Ascending aorta (tissue), 2 donors: ENCODE measurements at regions not wholly inside any gene's neighbourhood (a gene's known extent, or its start where the extent isn't known, plus 50 kb on each side); places are given as distances from the start of the nearest gene placed in this dataset.

Experiments
- DNase-seq, 2 donors: peaks; one replicate each; pipeline ENCODE4 v3.0.0-alpha.2; 2019; ENCODE audit warnings: low spot score in 2 of 2
- H3K27ac ChIP-seq, 2 donors: fragments of 200-600 bp; sonication (generic); one replicate each; pipeline ENCODE4 v1.5.1; 2016 to 2017; ENCODE audit warnings: mild to moderate bottlenecking in 1 of 2
- H3K27me3 ChIP-seq: fragments of 200-600 bp; sonication (generic); one replicate; pipeline ENCODE4 v1.5.1; 2017
- H3K36me3 ChIP-seq, 2 donors: fragments of 200-600 bp; sonication (generic); one replicate each; pipeline ENCODE4 v1.5.1; 2016
- H3K4me1 ChIP-seq, 2 donors: fragments of 200-600 bp; sonication (generic); one replicate each; pipeline ENCODE4 v1.5.1; 2016 to 2017; ENCODE audit warnings: mild to moderate bottlenecking in 1 of 2
- H3K4me3 ChIP-seq, 2 donors: fragments of 200-600 bp; sonication (generic); one replicate each; pipeline ENCODE4 v1.5.1; 2016 to 2017; ENCODE audit warnings: mild to moderate bottlenecking in 1 of 2
- H3K9me3 ChIP-seq, 2 donors: fragments of 200-600 bp; sonication (generic); one replicate each; pipeline ENCODE4 v1.5.1; 2016
- intact Hi-C: fragments of 100-400 bp; cut with DNase I; formaldehyde crosslinking; loops from one replicate; pipeline ENCODE4 v1.15.1; 2023
- TF ChIP-seq, protein P1 (sequence below), 3 experiments: fragments of 200-600 bp in 2 of 3; fragments of 450-650 bp in 1 of 3; sonication (generic) in 2 of 3; IDR thresholded peaks; one replicate each; pipeline ENCODE4 v1.5.1; 2016 to 2019; ENCODE audit warnings: antibody characterized with exemption in 3 of 3, mild to moderate bottlenecking in 1 of 3, moderate library complexity in 1 of 3

DNA sequence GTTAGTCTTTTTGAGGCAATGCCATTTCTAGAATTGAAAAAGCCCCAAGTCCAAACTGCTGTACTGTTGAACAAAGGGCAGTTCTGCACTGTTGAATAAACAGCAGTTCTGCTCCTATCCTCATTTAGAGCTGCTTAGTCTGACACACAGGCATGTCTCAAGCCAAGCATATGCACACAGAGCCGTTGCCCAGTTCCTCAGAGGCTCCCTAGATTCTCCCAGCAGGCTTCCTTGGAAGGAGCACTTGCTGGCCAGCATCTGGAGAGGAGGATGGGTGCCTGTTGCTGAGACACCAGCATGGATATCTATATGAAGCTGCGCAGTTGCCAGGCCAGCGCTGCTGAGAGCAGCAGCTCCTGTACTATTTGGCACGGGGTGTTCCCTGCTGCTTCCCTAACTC is 138.3 kb upstream of the USP38 start:
- no peak overlapping the region for H3K4me3 ChIP-seq
- no peaks in the 10 kb centered on the region for H3K9me3 ChIP-seq
- no peak overlapping the region for H3K27ac ChIP-seq
- no peak for DNase-seq
- H3K36me3 ChIP-seq = no peaks in the 10 kb centered on the region
- intact Hi-C loops = no loop called here
- H3K27me3 ChIP-seq = no peaks in the 10 kb centered on the region
- H3K4me1 ChIP-seq = no peaks in the 10 kb centered on the region
- TF ChIP-seq, protein P1, sequence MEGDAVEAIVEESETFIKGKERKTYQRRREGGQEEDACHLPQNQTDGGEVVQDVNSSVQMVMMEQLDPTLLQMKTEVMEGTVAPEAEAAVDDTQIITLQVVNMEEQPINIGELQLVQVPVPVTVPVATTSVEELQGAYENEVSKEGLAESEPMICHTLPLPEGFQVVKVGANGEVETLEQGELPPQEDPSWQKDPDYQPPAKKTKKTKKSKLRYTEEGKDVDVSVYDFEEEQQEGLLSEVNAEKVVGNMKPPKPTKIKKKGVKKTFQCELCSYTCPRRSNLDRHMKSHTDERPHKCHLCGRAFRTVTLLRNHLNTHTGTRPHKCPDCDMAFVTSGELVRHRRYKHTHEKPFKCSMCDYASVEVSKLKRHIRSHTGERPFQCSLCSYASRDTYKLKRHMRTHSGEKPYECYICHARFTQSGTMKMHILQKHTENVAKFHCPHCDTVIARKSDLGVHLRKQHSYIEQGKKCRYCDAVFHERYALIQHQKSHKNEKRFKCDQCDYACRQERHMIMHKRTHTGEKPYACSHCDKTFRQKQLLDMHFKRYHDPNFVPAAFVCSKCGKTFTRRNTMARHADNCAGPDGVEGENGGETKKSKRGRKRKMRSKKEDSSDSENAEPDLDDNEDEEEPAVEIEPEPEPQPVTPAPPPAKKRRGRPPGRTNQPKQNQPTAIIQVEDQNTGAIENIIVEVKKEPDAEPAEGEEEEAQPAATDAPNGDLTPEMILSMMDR (IDR thresholded peaks at IDR 0.05) = no peak

DNA sequence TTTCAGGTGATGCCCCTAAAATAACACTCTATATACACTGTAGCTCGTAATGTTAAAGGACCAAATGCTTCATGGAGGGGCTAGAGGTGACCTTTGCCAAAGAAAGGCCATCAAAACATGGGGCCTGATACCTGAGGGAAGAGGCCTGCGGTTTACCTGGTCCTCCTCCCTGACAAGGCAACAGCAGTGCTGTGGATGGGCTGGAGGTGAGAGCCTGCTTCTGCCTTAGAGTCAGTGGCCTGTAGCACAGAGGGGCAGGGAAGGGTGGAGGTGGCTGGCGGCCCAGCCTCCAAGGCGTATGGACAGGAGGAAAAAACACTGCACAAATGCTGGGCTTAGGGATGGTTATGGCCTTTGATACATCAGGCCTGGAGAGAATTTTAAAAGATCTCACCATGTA is 137.8 kb upstream of the USP38 start:
- Histone ChIP-seq H3K9me3 (no peaks in the 10 kb centered on the region), H3K27ac (no peak overlapping the region), H3K36me3 (no peaks in the 10 kb centered on the region), H3K4me3 (no peak overlapping the region), H3K4me1 (no peaks in the 10 kb centered on the region), H3K27me3 (no peaks in the 10 kb centered on the region)
- intact Hi-C loops = no loop called here
- no peak for DNase-seq
- TF ChIP-seq, protein P1 (IDR thresholded peaks at IDR 0.05) = no peak

DNA sequence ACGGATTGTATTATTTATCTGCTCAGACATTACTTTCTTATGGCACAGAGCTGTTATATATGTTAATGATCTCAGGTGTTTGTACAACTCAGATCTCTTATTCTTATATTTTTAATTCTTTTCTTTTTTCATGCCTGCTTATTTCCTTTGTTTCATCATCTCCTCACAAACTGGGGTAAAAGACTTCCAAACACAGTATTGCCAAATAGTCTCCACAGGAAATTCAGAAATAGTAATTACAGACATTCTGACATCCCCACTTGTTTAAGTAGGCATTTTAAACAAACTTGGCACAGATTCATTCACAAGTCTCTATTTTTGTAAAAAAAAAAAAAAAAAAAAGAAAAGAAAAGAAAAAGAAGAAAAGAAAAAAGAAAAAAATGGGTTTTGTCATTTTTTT is 129.7 kb upstream of the USP38 start:
- Histone ChIP-seq H3K36me3 (no peaks in the 10 kb centered on the region), H3K4me1 (no peaks in the 10 kb centered on the region), H3K9me3 (no peaks in the 10 kb centered on the region), H3K27me3 (no peaks in the 10 kb centered on the region), H3K4me3 (no peak overlapping the region), H3K27ac (no peak overlapping the region)
- intact Hi-C loops = no loop called here
- no peak for DNase-seq
- TF ChIP-seq, protein P1 (IDR thresholded peaks at IDR 0.05) = no peak

DNA sequence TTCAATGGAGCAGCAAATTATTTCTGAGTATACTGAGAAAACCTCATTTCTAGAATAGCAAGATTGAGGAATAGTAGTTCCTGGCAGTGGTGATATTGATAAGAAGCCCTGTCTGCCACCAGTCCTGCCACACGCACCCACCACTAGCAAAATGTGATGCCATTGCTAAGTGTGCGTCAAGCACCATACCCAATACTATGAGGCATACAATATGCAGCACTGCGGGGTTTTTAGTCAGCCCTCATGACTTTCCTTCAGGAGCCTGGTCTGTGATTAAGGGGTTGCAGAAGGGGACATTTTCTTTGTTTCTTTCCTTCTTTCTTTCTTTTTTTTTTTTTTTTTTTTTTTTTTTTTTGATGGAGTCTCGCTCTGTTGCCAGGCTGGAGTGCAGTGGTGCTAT is 128.7 kb upstream of the USP38 start:
- Histone ChIP-seq H3K4me3 (no peak overlapping the region), H3K4me1 (no peaks in the 10 kb centered on the region), H3K27ac (no peak overlapping the region), H3K9me3 (no peaks in the 10 kb centered on the region), H3K27me3 (no peaks in the 10 kb centered on the region), H3K36me3 (no peaks in the 10 kb centered on the region)
- TF ChIP-seq, protein P1 (IDR thresholded peaks at IDR 0.05) = no peak
- intact Hi-C loops = no loop called here
- no peak for DNase-seq

DNA sequence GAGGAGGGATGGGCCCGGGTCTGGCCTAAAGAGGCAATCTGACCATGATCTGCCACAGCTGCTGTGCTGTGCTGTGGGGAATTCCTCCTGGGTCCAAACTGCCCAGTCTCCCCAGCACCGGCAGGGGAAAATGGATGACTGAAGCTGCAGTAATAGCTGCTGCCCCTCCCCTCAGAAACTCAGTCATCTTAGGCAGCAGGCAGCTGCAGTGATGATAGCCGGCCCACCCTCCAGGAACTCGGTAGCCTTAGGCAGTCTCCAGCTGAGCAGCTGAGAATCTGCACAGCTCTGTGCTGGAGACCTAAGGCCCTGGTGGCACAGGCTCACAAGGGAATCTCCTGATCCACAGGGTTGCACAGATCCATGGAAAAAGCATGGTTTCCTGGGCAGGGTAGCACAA is 113.4 kb upstream of the USP38 start:
- intact Hi-C loops = no loop called here
- Histone ChIP-seq H3K27me3 (no peaks in the 10 kb centered on the region), H3K9me3 (peaks cover 0 to 13% of the 10 kb centered on the region in 2 donors), H3K4me3 (no peak overlapping the region), H3K36me3 (no peaks in the 10 kb centered on the region), H3K27ac (no peak overlapping the region), H3K4me1 (no peaks in the 10 kb centered on the region)
- TF ChIP-seq, protein P1 (IDR thresholded peaks at IDR 0.05) = no peak
- no peak for DNase-seq

DNA sequence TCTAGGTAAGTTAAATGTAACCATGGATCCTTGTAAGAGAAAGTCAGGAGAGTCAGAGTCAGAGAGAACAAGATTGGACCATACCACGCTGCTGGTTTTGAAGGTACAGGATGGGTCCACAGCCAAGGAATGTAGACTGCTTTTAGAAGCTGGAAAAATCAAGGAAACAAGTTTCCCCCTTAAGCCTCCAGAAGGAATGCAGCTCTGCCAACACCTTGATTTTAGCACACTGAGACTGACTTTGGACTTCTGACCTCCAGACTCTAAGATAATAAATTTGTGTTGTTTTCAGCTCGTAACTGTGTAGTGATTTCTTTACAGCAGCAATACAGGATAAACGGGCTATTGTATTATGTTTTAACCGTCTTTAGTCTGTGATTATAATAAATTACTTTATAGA is 108.0 kb upstream of the USP38 start:
- Histone ChIP-seq H3K27me3 (no peaks in the 10 kb centered on the region), H3K4me1 (no peaks in the 10 kb centered on the region), H3K36me3 (no peaks in the 10 kb centered on the region), H3K4me3 (no peak overlapping the region), H3K9me3 (no peaks in the 10 kb centered on the region), H3K27ac (no peak overlapping the region)
- DNase-seq = no peak
- TF ChIP-seq, protein P1 (IDR thresholded peaks at IDR 0.05) = no peak
- intact Hi-C loops = no loop called here
